HFFc6 (cell line): ENCODE measurements at regions not wholly inside any gene's neighbourhood (a gene's known extent, or its start where the extent isn't known, plus 50 kb on each side); places are given as distances from the start of the nearest gene placed in this dataset.

Source experiments
- DNase-seq: peaks from one replicate; pipeline ENCODE4 v3.0.0-alpha.2; 2018
- H3K27ac Mint-ChIP-seq: 2 replicates; pipeline ENCODE4 v1.8.0; 2020; ENCODE audit warnings: mild to moderate bottlenecking, mixed read lengths
- H3K27me3 Mint-ChIP-seq: 2 replicates; pipeline ENCODE4 v1.8.0; 2021; ENCODE audit warnings: mild to moderate bottlenecking, moderate library complexity, mixed read lengths; ENCODE audit not compliant: insufficient read depth
- H3K36me3 Mint-ChIP-seq: 2 replicates; pipeline ENCODE4 v1.8.0; 2021; ENCODE audit warnings: low read depth, mixed read lengths
- H3K4me1 Mint-ChIP-seq: 2 replicates; pipeline ENCODE4 v1.8.0; 2020; ENCODE audit warnings: low read depth, mixed read lengths
- H3K4me3 Mint-ChIP-seq: 2 replicates; pipeline ENCODE4 v1.8.0; 2020; ENCODE audit warnings: mild to moderate bottlenecking, moderate library complexity, mixed read lengths
- H3K9me3 Mint-ChIP-seq: 2 replicates; pipeline ENCODE4 v1.8.0; 2020; ENCODE audit warnings: mild to moderate bottlenecking, mixed read lengths
- TF ChIP-seq, protein P1 (sequence below): fragments of 200-600 bp; sonication (generic); IDR thresholded peaks from 2 replicates; pipeline ENCODE4 v1.5.0; 2021; ENCODE audit warnings: antibody characterized with exemption, mild to moderate bottlenecking

GRCh38 chr6:22690446-22690845 is 121.1 kb downstream of the HDGFL1 start:
- Mint-ChIP-seq H3K27ac (no peak overlapping the region), H3K4me3 (no peak overlapping the region), H3K9me3 (peaks cover 13% of the 10 kb centered on the region), H3K4me1 (no peaks in the 10 kb centered on the region), H3K36me3 (no peaks in the 10 kb centered on the region), H3K27me3 (no peaks in the 10 kb centered on the region)
- no peak for DNase-seq
- TF ChIP-seq, protein P1, sequence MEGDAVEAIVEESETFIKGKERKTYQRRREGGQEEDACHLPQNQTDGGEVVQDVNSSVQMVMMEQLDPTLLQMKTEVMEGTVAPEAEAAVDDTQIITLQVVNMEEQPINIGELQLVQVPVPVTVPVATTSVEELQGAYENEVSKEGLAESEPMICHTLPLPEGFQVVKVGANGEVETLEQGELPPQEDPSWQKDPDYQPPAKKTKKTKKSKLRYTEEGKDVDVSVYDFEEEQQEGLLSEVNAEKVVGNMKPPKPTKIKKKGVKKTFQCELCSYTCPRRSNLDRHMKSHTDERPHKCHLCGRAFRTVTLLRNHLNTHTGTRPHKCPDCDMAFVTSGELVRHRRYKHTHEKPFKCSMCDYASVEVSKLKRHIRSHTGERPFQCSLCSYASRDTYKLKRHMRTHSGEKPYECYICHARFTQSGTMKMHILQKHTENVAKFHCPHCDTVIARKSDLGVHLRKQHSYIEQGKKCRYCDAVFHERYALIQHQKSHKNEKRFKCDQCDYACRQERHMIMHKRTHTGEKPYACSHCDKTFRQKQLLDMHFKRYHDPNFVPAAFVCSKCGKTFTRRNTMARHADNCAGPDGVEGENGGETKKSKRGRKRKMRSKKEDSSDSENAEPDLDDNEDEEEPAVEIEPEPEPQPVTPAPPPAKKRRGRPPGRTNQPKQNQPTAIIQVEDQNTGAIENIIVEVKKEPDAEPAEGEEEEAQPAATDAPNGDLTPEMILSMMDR = no peak

- Mint-ChIP-seq H3K4me3 (no peak overlapping the region), H3K36me3 (no peaks in the 10 kb centered on the region; the same call in 1 of the 2 replicates), H3K9me3 (peaks cover 7% of the 10 kb centered on the region), H3K27ac (no peak overlapping the region), H3K27me3 (no peaks in the 10 kb centered on the region), H3K4me1 (no peaks in the 10 kb centered on the region)
- TF ChIP-seq, protein P1 = no peak
- DNase-seq = no peak
These were observed 124.8 kb downstream of the HDGFL1 start for GRCh38 chr6:22694092-22694724.

DNA sequence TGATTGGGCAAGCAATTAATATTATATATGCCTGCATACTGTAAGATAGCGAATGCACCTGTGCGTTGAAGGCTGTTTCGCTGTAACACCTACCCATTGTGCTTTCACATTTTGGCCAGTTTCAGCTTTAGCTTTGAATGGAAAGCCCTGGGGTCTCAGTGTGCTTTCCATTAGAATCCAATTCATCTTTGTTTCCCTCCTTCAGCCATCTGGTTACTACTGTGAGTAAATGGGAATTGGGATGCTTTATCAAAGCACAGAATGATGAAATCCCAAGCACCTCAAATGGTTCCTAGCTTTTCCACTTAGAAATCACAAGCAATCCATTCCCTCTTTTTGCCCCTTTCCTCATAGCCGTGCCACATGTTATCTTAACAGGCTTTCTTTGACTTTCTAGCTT is 127.1 kb downstream of the HDGFL1 start:
- no peak for DNase-seq
- Mint-ChIP-seq H3K4me3 (no peak overlapping the region), H3K27ac (no peak overlapping the region), H3K9me3 (peaks cover 11% of the 10 kb centered on the region), H3K36me3 (no peaks in the 10 kb centered on the region; the same call in 1 of the 2 replicates), H3K4me1 (no peaks in the 10 kb centered on the region), H3K27me3 (no peaks in the 10 kb centered on the region)
- TF ChIP-seq, protein P1 = no peak

DNA sequence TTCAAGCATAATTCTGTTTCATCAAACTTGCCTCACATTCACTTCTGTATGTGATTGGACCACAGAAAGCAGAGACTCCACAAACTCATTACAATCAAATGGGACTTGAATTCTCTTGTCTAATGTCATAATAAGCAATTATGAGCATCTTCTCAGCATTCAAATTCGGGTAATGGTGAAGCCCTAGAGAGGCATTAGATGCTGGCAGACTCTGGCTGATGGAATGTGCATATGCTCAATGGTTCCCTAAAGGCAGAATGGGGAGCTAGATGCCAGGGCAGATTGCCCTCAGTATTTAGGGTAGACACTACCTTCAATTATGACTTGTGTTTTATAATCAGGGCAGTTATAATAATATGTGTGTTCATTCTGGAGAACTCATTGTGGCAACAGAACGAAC is 127.9 kb downstream of the HDGFL1 start:
- peaks cover 14% of the 10 kb centered on the region for H3K9me3 Mint-ChIP-seq
- no peak overlapping the region for H3K27ac Mint-ChIP-seq
- no peaks in the 10 kb centered on the region for H3K27me3 Mint-ChIP-seq
- H3K36me3 Mint-ChIP-seq = no peaks in the 10 kb centered on the region; the same call in 1 of the 2 replicates
- TF ChIP-seq, protein P1 = no peak
- H3K4me1 Mint-ChIP-seq = no peaks in the 10 kb centered on the region
- no peak for DNase-seq
- H3K4me3 Mint-ChIP-seq = no peak overlapping the region

GRCh38 chr6:22699151-22699550 is 129.8 kb downstream of the HDGFL1 start:
- no peak overlapping the region for H3K4me3 Mint-ChIP-seq
- H3K9me3 Mint-ChIP-seq = peaks cover 16% of the 10 kb centered on the region
- DNase-seq = no peak
- no peaks in the 10 kb centered on the region; the same call in 1 of the 2 replicates for H3K36me3 Mint-ChIP-seq
- H3K27ac Mint-ChIP-seq = no peak overlapping the region
- H3K27me3 Mint-ChIP-seq = no peaks in the 10 kb centered on the region
- TF ChIP-seq, protein P1 = no peak
- H3K4me1 Mint-ChIP-seq = no peaks in the 10 kb centered on the region
